Thymus (tissue), 11 donors: ENCODE measurements at regions not wholly inside any gene's neighbourhood (a gene's known extent, or its start where the extent isn't known, plus 50 kb on each side); places are given as distances from the start of the nearest gene placed in this dataset.

Experiments used
- DNase-seq, 9 donors: peaks; one replicate each; pipeline ENCODE4 v3.0.0-alpha.2; 2013; ENCODE audit warnings: low spot score in 9 of 9, low read depth in 6 of 9, missing footprints in 1 of 9
- H3K27ac ChIP-seq, 2 donors: one replicate each; pipeline ENCODE4 v1.5.1; 2013; ENCODE audit warnings: control low read depth in 1 of 2, low read depth in 1 of 2, low read length in 1 of 2, mild to moderate bottlenecking in 1 of 2, moderate library complexity in 1 of 2
- H3K27me3 ChIP-seq, 2 donors: one replicate each; pipeline ENCODE4 v1.5.1; 2013; ENCODE audit warnings: low read length in 1 of 2; ENCODE audit not compliant: control insufficient read depth in 2 of 2, insufficient read depth in 1 of 2
- H3K36me3 ChIP-seq, 2 donors: one replicate each; pipeline ENCODE4 v1.5.1; 2013; ENCODE audit warnings: low read length in 1 of 2, mild to moderate bottlenecking in 1 of 2, moderate library complexity in 1 of 2; ENCODE audit not compliant: control insufficient read depth in 2 of 2, insufficient read depth in 2 of 2
- H3K4me1 ChIP-seq, 2 donors: one replicate each; pipeline ENCODE4 v1.5.1; 2013; ENCODE audit warnings: low read length in 2 of 2; ENCODE audit not compliant: control insufficient read depth in 2 of 2, insufficient read depth in 2 of 2
- H3K4me3 ChIP-seq, 2 donors: one replicate each; pipeline ENCODE4 v1.5.1; 2013; ENCODE audit warnings: low read length in 2 of 2, control low read depth in 1 of 2, mild to moderate bottlenecking in 1 of 2
- H3K9me3 ChIP-seq, 2 donors: one replicate each; pipeline ENCODE4 v1.5.1; 2013; ENCODE audit warnings: low read length in 1 of 2, mild to moderate bottlenecking in 1 of 2; ENCODE audit not compliant: control insufficient read depth in 2 of 2, insufficient read depth in 1 of 2
- WGBS: extraction: QIAGEN DNeasy Blood & Tissue Kit; methylation state at CpG from one replicate; pipeline ENCODE4 v1.1.7; 2013; 5-methylcytosine and 5-hydroxymethylcytosine counted together
- donor health status: healthy.

GRCh38 chr2:136188086-136188485, 70.1 kb upstream of the CXCR4 start:
- Histone ChIP-seq H3K27ac (no peak overlapping the region), H3K9me3 (no peaks in the 10 kb centered on the region), H3K36me3 (no peaks in the 10 kb centered on the region), H3K4me3 (no peak overlapping the region), H3K4me1 (no peaks in the 10 kb centered on the region), H3K27me3 (no peaks in the 10 kb centered on the region)
- DNase-seq = no peak
- 97% methylated on average over 3 of the region's 3 CpGs for WGBS

GRCh38 chr2:136185981-136186776, 68.2 kb upstream of the CXCR4 start:
- no peak for DNase-seq
- peaks cover 0 to 3% of the 10 kb centered on the region in 2 donors for H3K9me3 ChIP-seq
- WGBS = 97% methylated on average over 4 of the region's 4 CpGs
- no peaks in the 10 kb centered on the region for H3K4me1 ChIP-seq
- no peak overlapping the region for H3K27ac ChIP-seq
- H3K4me3 ChIP-seq = no peak overlapping the region
- no peaks in the 10 kb centered on the region for H3K36me3 ChIP-seq
- no peaks in the 10 kb centered on the region for H3K27me3 ChIP-seq

- Histone ChIP-seq H3K36me3 (no peaks in the 10 kb centered on the region), H3K27ac (no peak overlapping the region)
- WGBS = 68% methylated on average over 3 of the region's 3 CpGs
Measured at GRCh38 chr2:136183097-136183496, 65.1 kb upstream of the CXCR4 start.

GRCh38 chr2:136182315-136182714, 64.4 kb upstream of the CXCR4 start:
- no peak overlapping the region for H3K27ac ChIP-seq
- H3K27me3 ChIP-seq = no peaks in the 10 kb centered on the region
- H3K4me1 ChIP-seq = no peaks in the 10 kb centered on the region
- H3K9me3 ChIP-seq = peaks cover 0 to 11% of the 10 kb centered on the region in 2 donors
- no peak for DNase-seq
- no peak overlapping the region for H3K4me3 ChIP-seq
- no peaks in the 10 kb centered on the region for H3K36me3 ChIP-seq

More at GRCh38 chr2:136183097-136183496, 65.1 kb upstream of the CXCR4 start:
- H3K4me1 ChIP-seq = no peaks in the 10 kb centered on the region
- DNase-seq = no peak
- H3K27me3 ChIP-seq = no peaks in the 10 kb centered on the region
- peaks cover 0 to 11% of the 10 kb centered on the region in 2 donors for H3K9me3 ChIP-seq
- no peak overlapping the region for H3K4me3 ChIP-seq

- Histone ChIP-seq H3K9me3 (peaks cover 0 to 11% of the 10 kb centered on the region in 2 donors), H3K4me1 (no peaks in the 10 kb centered on the region), H3K27ac (no peak overlapping the region), H3K36me3 (no peaks in the 10 kb centered on the region), H3K27me3 (no peaks in the 10 kb centered on the region), H3K4me3 (no peak overlapping the region)
- DNase-seq = no peak
Measured at GRCh38 chr2:136179602-136179975, 61.6 kb upstream of the CXCR4 start.

- Histone ChIP-seq H3K4me3 (no peak overlapping the region), H3K27me3 (no peaks in the 10 kb centered on the region), H3K9me3 (peaks cover 0 to 11% of the 10 kb centered on the region in 2 donors), H3K27ac (no peak overlapping the region), H3K36me3 (no peaks in the 10 kb centered on the region), H3K4me1 (no peaks in the 10 kb centered on the region)
- DNase-seq = no peak
- 93% methylated on average over 3 of the region's 3 CpGs for WGBS
Measured at GRCh38 chr2:136178941-136179601, 61.1 kb upstream of the CXCR4 start.

GRCh38 chr2:136175868-136176267, 57.9 kb upstream of the CXCR4 start:
- H3K4me3 ChIP-seq = no peak overlapping the region
- peaks cover 0 to 4% of the 10 kb centered on the region in 2 donors for H3K9me3 ChIP-seq
- H3K27ac ChIP-seq = no peak overlapping the region
- DNase-seq = no peak
- H3K36me3 ChIP-seq = no peaks in the 10 kb centered on the region
- no peaks in the 10 kb centered on the region for H3K27me3 ChIP-seq
- peaks cover 8 to 12% of the 10 kb centered on the region in 2 donors for H3K4me1 ChIP-seq

GRCh38 chr2:136175466-136175865, 57.5 kb upstream of the CXCR4 start:
- H3K9me3 ChIP-seq = peaks cover 0 to under 1% of the 10 kb centered on the region in 2 donors
- no peak for DNase-seq
- no peak overlapping the region for H3K4me3 ChIP-seq
- no peaks in the 10 kb centered on the region for H3K27me3 ChIP-seq
- H3K36me3 ChIP-seq = no peaks in the 10 kb centered on the region
- peaks cover 8 to 12% of the 10 kb centered on the region in 2 donors for H3K4me1 ChIP-seq
- H3K27ac ChIP-seq = no peak overlapping the region
- WGBS = 98% methylated on average over 5 of the region's 5 CpGs

GRCh38 chr2:136173126-136173525, 55.2 kb upstream of the CXCR4 start:
- WGBS = 27% methylated on average over 1 of the region's 1 CpG
- Histone ChIP-seq H3K36me3 (no peaks in the 10 kb centered on the region), H3K4me1 (peaks cover 8 to 17% of the 10 kb centered on the region in 2 donors), H3K4me3 (no peak overlapping the region), H3K9me3 (no peaks in the 10 kb centered on the region), H3K27me3 (no peaks in the 10 kb centered on the region), H3K27ac (no peak overlapping the region)
- DNase-seq = no peak
